Activated T-cell treated with anti-CD3 and anti-CD28 coated beads for 48 hours (primary cell): ENCODE measurements at regions not wholly inside any gene's neighbourhood (a gene's known extent, or its start where the extent isn't known, plus 50 kb on each side); places are given as distances from the start of the nearest gene placed in this dataset.

Experiments used
- DNase-seq: peaks from one replicate; pipeline ENCODE4 v3.0.0-alpha.2; 2020; ENCODE audit warnings: low read depth

- no peak for DNase-seq
Observed at GRCh38 chr1:232278925-232279324, 351.0 kb downstream of the SIPA1L2 start.

GRCh38 chr1:232276651-232277050 is 353.3 kb downstream of the SIPA1L2 start:
- no peak for DNase-seq

DNA sequence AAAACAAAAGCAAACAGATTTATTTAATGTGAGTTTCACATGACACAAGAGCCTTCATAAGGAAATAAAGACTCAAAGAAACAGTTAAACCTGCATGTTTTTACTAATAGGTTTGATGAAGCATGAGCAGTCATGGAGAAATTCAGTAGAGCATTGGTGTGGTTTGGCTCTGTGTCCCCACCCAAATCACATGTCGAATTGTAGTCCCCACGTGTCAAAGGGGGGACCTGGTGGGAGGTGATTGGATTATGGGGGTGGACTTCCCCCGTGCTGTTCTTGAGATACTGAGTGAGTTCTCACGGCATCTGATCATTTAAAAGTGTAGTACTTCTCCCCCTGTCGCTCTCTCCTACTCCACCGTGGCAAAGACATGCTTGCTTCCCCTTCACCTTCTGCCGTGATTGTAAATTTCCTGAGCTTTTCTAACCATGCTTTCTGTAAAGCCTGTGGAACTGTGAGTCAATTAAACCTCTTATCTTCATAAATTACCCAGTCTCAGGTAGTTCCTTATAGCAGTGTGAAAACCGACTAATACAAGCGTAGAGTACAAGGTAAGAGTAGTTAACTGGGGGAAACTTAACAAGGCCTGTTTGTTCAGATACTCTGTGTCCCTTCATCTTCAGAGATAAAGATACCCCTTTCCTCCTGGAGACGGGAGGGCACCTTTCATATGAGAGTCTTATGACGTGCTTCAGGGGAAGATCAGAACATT is 354.8 kb downstream of the SIPA1L2 start:
- no peak for DNase-seq

DNA sequence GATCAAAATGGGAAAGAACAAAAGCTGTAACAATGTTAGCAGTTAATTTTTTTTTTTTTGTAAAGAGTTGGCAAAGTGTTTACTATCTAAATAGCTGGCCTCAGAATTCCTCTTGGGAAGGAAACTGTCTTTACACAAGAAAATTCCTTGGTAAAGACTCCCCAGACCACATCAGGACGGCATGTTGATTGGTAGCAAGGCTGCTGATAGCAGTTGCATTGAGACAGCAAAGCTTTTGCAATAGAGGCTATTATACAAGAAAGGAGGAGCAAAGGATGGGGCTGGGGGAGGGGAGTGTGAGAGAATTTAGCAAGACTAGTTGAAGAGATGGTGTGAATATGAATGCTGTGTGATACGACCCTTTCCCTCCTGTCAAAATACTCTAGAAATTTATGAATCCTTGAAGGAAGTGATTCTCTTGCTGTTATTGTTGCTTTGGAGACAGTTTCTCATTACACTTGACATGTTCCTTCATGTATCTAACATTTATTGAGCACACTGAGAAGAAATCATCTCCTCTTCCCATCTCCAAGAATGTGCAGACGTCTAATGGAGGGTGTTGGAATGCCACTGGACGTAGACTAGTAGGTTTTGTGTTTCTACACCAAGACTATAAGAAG is 355.6 kb downstream of the SIPA1L2 start:
- no peak for DNase-seq

DNA sequence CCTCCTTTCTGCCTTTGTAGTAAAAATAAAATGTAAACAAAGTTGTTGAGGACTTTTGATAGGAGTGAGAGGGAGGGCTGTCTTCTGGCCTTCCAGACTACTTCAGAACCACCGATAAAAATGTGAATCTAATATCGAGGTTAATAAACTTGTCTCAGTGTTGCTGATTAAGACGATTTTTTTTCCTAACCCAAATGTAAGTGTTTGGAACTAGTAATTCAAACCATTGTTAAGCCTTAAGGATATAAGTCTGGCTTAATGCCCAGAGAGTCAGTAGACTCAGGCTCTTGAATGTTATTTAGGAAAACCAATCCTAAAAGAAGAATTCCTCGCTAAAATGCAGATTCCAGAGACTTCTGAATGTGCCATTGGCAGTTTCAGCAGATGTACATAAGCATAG is 356.9 kb downstream of the SIPA1L2 start:
- DNase-seq = no peak

DNA sequence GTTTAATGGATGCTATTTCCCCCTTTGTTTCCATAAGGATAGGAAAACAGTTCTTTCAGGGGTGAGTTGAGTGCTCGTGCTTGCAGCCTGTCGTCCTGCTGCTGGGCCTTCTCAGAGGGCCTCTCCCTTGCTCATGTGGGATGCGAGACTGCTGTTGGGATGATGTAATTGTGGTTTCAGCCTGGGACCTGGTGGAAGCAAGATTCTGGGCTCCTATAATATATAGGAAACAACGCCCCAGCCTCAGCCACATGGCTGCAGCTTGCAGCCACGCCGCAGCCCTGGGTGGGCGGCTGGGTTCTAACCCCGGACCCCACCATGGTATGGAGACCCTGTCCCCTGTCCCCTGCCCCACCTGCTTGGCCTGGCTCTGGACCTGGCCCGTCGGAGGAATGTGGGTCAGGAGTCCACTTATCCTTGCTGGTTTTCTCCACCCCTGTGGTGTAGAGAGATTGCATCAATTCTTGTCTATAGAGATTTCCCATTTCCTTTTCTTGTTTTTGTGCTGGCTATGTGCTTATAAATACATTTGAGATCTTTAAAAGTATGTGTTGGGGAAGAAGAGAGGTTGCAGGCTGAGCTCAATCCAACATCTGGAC is 357.8 kb downstream of the SIPA1L2 start:
- no peak for DNase-seq

DNA sequence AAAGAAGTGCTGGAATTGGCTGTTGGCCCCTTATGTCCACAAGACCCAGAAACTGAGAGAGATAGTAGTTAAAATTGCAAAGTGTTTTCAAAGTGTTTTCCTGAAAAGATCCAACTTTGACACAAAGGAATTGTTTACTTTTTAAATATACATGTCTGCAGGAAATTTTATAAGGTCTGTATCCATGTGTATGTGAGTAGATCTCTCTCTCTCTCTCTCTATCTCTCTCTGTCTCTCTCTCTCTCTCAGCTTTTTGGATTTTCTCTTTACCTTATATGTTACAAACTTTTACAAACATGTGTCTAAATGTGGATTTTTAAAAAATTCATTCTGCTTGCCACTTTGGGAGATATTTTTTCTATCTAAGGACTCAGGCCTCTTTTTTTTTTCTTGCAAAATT is 358.6 kb downstream of the SIPA1L2 start:
- no peak for DNase-seq

- DNase-seq = no peak
Observed at GRCh38 chr1:232269988-232270387, 359.9 kb downstream of the SIPA1L2 start.

- no peak for DNase-seq
Observed at GRCh38 chr1:232267837-232268598, 361.9 kb downstream of the SIPA1L2 start.

DNA sequence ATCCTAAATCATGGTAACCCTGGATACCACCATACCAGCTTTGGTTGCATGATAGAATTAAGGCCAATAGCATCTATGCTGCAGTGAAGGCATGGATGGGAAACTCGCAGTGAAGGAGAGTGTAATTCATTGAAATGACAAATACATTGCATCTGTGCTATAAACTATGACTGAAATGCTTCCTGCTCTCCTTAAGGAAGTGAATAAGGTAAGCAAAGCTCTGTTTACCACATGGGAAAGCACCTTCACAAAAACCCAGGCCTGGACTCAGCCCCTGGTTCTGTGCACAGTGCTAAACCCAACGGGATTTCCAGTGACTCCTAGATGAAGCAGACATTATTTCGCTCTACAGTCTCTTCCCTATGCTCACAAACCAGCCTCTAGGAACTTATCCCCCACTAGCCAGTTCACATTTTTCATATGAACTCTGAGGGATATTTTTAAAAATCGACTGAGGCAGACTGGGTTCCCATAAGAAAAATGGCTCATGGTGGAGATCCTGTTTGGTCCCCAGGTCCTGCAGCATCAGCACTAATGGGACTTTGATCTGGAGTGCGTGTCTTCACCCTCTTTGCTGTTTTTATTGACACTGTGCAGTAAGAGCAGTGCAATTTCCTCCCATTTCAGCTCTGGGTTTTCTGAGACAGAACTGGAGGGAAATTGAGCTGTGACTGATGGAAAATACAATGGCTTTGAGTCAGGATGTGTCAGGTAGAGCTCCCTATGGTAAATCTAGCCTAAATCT is 362.7 kb downstream of the SIPA1L2 start:
- DNase-seq = no peak

DNA sequence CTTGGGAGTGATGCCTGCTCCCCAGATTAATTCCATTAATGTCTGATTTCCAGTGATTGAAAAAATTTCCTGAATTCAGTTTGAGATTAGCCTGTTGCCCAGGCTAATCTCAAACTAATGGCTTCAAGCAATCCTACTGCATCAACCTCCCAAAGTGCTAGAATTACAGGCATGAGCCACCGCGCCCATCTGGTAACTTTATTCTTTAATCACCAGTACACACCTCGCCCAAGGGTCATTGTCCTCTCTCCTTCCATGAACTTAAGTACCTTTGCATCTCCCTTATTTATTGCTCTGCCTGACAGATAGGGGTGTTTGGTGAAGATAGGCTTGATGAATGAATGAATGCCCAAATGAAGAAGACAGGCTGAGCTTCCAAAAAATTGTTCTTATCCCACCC is 366.5 kb downstream of the SIPA1L2 start:
- no peak for DNase-seq

DNA sequence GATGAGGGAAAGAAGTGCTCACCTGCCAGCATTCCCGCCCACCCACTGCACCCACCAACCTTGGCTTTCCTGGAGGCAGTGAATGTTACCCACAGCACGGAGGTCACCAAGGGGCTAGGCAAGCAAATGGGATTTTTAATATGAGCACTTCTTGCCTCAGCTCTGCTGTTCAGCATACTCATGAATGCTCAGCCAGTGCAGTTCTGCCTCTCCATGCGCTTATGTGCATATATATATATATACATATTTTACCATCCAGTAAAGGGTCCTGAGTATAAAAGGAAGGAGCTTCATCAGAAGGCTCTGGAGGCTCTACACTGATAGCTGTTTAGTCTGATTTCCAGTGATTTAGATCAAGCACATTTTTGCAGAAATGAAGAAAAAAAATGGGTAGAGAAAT is 366.9 kb downstream of the SIPA1L2 start:
- no peak for DNase-seq

GRCh38 chr1:232260861-232261260 is 369.1 kb downstream of the SIPA1L2 start:
- DNase-seq = no peak

DNA sequence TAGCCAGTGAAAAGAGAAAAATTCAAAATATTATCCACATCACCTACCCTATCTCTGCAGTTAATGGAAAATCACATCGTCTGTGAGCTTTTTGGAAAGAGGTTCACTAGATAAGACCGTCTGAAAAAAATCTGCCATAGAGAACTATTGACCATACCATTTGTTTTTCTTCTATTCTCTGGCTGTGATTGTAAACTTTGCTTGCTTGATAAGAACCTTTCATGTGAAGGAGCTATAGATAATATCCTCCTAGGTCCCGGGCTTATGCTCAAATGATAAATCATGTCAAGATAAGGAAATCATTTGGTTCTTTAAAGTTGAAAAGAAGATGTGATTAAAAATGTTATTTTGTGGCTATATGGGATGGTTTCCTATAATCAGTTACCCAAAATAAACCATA is 369.9 kb downstream of the SIPA1L2 start:
- no peak for DNase-seq

DNA sequence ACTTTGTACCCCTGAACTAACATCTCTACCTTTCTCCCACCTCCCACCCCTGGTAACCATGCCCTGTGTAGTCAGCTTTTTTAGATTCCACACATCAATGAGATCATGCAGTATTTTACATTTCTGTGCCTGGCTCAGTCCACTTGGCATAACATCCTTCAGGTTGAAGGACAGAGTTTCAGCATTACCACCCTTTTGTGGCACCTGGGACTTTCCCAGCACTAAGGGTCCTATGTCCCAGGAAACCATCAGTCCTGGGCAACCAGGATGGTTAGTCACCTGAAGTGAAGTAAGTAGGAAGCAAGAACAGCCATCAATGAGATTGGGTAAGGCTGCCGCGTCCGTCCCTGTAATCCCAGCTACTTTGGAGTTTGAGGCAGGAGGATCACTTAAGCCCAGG is 370.6 kb downstream of the SIPA1L2 start:
- no peak for DNase-seq

DNA sequence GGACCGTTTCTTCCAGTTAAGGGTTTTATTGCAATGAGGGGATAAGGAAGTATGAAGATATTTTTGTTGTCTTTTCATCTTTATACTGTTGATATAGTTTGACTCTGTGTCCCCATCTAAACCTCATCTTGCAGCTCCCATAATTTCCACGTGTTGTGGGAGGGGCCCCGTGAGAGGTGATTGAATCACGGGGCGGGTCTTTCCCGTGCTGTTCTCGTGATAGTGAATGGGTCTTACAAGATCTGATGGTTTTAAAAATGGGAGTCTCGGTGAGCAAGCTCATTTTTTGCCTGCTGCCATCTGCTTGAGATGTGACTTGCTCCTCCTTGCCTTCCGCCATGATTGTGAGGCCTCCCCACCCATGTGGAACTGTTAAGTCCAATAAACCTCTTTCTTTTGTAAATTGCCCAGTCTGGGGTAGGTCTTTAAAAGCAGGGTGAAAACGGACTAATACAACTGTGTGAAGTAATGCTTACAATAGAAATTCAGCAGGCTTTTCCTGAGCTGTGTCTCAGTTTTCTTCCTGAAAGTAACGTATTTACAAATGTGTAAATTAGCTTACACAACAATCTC is 377.3 kb downstream of the SIPA1L2 start:
- no peak for DNase-seq

- no peak for DNase-seq
Observed at GRCh38 chr1:232250838-232251237, 379.1 kb downstream of the SIPA1L2 start.

DNA sequence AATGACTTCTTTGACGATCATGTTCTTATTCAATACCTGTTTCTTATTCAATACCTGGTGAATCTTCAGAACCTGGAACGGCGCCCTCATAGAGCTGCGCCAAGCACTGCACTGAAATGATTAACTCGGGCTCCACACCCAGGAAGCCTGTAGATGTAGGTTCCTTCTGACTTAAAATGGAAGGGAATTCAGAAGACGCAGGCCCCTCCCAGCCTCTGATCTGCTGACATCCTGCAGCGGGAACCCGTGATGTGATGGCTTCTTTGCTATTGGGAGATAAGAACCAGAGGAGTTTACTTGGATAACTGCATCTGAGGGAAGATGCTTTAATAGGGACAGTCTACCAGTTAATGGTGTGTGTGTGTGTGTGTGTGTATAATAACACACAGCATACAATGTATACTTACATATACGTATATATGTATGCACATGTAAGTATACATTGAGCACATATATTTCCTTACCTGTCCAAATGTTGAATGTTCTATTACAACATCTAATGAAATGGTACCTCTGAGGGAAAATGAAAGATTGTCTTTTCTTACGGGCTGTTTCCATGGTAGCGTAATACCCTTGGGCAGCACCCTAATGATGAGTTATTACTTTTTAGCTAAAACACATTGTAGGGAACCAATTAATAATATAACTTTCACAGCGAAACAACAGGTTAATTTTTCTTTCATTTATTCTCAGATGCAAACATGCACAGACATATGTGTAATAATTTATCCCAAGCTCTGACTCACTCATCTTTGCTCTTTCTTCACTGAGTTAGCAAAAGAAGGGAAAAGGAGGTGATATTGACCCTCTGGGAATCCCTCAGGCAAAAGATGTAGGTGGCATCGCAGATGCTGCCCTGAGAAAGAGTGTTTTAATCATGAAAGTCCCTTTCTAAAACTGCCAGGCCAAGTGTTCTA is 379.8 kb downstream of the SIPA1L2 start:
- no peak for DNase-seq

- DNase-seq = no peak
Observed at GRCh38 chr1:232249339-232249738, 380.6 kb downstream of the SIPA1L2 start.

DNA sequence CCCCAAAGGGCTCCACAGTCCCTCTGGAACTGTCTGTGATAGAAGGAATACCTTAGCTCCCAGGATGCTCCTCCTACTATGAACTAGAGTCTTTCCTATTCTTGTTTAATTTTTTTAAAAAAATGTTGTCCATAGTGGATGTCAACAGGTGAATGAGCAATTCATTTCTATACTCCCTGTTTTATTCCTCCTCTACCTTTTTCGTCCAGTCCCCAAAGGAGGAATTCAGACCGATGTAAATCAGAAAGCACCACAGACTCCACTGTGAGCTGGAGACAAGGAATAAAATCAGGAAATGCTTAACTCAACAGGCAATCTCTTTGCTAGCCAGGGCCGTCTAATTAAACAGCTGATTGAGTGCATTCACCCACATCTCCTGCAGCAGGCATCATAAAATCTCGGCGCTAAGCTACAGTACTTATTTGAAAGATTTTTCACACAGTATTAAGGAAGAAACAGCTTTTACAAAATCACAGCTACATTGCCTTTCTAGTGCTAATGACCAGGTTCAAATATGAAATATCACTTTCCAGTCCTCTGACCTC is 381.6 kb downstream of the SIPA1L2 start:
- no peak for DNase-seq
